ENCODE measurements at regions not wholly inside any gene's neighbourhood (a gene's known extent, or its start where the extent isn't known, plus 50 kb on each side); places are given as distances from the start of the nearest gene placed in this dataset.

GRCh38 chr3:109642025-109642424 is 304.7 kb upstream of the DPPA4 start:
- TF ChIP-seq CBFB (CRISPR knock-in tag; IDR thresholded peaks at IDR 0.05; ENCODE audit: low read depth) (no peak), ATF2 (CRISPR knock-in tag; IDR thresholded peaks at IDR 0.05; ENCODE audit: borderline replicate concordance, low read depth) (no peak), USF2 (CRISPR knock-in tag; IDR thresholded peaks at IDR 0.05) (no peak), HMGXB4 (CRISPR knock-in tag; IDR thresholded peaks at IDR 0.05) (no peak), JUN (CRISPR knock-in tag; IDR thresholded peaks at IDR 0.05) (no peak), NFE2L1 (CRISPR knock-in tag; IDR thresholded peaks at IDR 0.05) (no peak)
- TF ChIP-seq, protein P1, sequence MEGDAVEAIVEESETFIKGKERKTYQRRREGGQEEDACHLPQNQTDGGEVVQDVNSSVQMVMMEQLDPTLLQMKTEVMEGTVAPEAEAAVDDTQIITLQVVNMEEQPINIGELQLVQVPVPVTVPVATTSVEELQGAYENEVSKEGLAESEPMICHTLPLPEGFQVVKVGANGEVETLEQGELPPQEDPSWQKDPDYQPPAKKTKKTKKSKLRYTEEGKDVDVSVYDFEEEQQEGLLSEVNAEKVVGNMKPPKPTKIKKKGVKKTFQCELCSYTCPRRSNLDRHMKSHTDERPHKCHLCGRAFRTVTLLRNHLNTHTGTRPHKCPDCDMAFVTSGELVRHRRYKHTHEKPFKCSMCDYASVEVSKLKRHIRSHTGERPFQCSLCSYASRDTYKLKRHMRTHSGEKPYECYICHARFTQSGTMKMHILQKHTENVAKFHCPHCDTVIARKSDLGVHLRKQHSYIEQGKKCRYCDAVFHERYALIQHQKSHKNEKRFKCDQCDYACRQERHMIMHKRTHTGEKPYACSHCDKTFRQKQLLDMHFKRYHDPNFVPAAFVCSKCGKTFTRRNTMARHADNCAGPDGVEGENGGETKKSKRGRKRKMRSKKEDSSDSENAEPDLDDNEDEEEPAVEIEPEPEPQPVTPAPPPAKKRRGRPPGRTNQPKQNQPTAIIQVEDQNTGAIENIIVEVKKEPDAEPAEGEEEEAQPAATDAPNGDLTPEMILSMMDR (IDR thresholded peaks at IDR 0.05): no peak

All from WTC11 (cell line).